ENCODE measurements at regions not wholly inside any gene's neighbourhood (a gene's known extent, or its start where the extent isn't known, plus 50 kb on each side); places are given as distances from the start of the nearest gene placed in this dataset.

GRCh38 chr1:187281085-187281484 lies 452.3 kb downstream of the PLA2G4A start:
- peak; percentile 56 for ATAC-seq (ENCODE audit: low FRiP score)

GRCh38 chr1:187283984-187284383 lies 455.2 kb downstream of the PLA2G4A start:
- DNase-seq (ENCODE audit: low spot score) (no peak), ATAC-seq (ENCODE audit: low FRiP score) (no peak)
- no peak for TF ChIP-seq CTCF (IDR thresholded peaks at IDR 0.05)

More at GRCh38 chr1:187281085-187281484, 452.3 kb downstream of the PLA2G4A start:
- TF ChIP-seq CTCF (IDR thresholded peaks at IDR 0.05), result no peak
- DNase-seq (ENCODE audit: low spot score), result no peak

- no peak for ATAC-seq (ENCODE audit: low FRiP score)
- no peak for TF ChIP-seq CTCF (IDR thresholded peaks at IDR 0.05)
- no peak for DNase-seq (ENCODE audit: low spot score)
Observed at GRCh38 chr1:187294421-187295201, 465.9 kb downstream of the PLA2G4A start.

- no peak for DNase-seq (ENCODE audit: low spot score)
- no peak for ATAC-seq (ENCODE audit: low FRiP score)
- TF ChIP-seq CTCF (IDR thresholded peaks at IDR 0.05), result no peak
Observed at GRCh38 chr1:187300081-187300480, 471.3 kb downstream of the PLA2G4A start.

GRCh38 chr1:187306710-187307415 lies 478.1 kb downstream of the PLA2G4A start:
- ATAC-seq (ENCODE audit: low FRiP score) (no peak), DNase-seq (ENCODE audit: low spot score) (no peak)
- no peak for TF ChIP-seq CTCF (IDR thresholded peaks at IDR 0.05)

GRCh38 chr1:187310038-187310631 lies 481.4 kb downstream of the PLA2G4A start:
- TF ChIP-seq CTCF (IDR thresholded peaks at IDR 0.05), result no peak
- ATAC-seq (ENCODE audit: low FRiP score), result no peak

More at GRCh38 chr1:187310038-187310631, 481.4 kb downstream of the PLA2G4A start:
- DNase-seq (ENCODE audit: low spot score), result no peak

Measured in omental fat pad (tissue), 3 donors.